Esophagus muscularis mucosa (tissue), 3 donors: ENCODE measurements at regions not wholly inside any gene's neighbourhood (a gene's known extent, or its start where the extent isn't known, plus 50 kb on each side); places are given as distances from the start of the nearest gene placed in this dataset.

Experiments
- CTCF ChIP-seq, 3 experiments: fragments of 200-600 bp in 2 of 3; fragments of 450-650 bp in 1 of 3; sonication (generic) in 2 of 3; IDR thresholded peaks; one replicate each; pipeline ENCODE4 v1.5.1; 2017 to 2019; ENCODE audit warnings: antibody characterized with exemption in 3 of 3, mild to moderate bottlenecking in 2 of 3, moderate library complexity in 1 of 3
- POLR2A ChIP-seq: fragments of 450-650 bp; IDR thresholded peaks from one replicate; pipeline ENCODE4 v1.6.1; 2017; ENCODE audit warnings: antibody characterized with exemption, moderate library complexity, mild to moderate bottlenecking, low read depth

- TF ChIP-seq CTCF (IDR thresholded peaks at IDR 0.05) (no peak), POLR2A (no peak)
Observed at GRCh38 chr13:86155756-86156155, 356.5 kb upstream of the SLITRK6 start.
